Fibroblast of the aortic adventitia (primary cell): ENCODE measurements at regions not wholly inside any gene's neighbourhood (a gene's known extent, or its start where the extent isn't known, plus 50 kb on each side); places are given as distances from the start of the nearest gene placed in this dataset.
"Not testable (repeated sequence)": the region's sequence is repeated elsewhere in the genome, so short reads cannot be mapped to it uniquely, and the experiment has no call there.

Experiments used
- DNase-seq: peaks from one replicate; pipeline ENCODE4 v3.0.0-alpha.2; 2010; ENCODE audit warnings: low read depth
- H3K4me3 ChIP-seq: 2 replicates; pipeline ENCODE4 v1.5.1; 2011; ENCODE audit warnings: low read depth, mild to moderate bottlenecking, control low read depth, low read length, moderate library complexity
- CTCF ChIP-seq: IDR thresholded peaks from 2 replicates; pipeline ENCODE4 v1.5.1; 2011; ENCODE audit warnings: mild to moderate bottlenecking, low read length, control low read depth, inconsistent platforms; ENCODE audit not compliant: insufficient read depth

- no peak for TF ChIP-seq CTCF
- no peak overlapping the region for H3K4me3 ChIP-seq
- DNase-seq: no peak
Observed at GRCh38 chr12:31797230-31797872, 68.5 kb upstream of the AMN1 start.

DNA sequence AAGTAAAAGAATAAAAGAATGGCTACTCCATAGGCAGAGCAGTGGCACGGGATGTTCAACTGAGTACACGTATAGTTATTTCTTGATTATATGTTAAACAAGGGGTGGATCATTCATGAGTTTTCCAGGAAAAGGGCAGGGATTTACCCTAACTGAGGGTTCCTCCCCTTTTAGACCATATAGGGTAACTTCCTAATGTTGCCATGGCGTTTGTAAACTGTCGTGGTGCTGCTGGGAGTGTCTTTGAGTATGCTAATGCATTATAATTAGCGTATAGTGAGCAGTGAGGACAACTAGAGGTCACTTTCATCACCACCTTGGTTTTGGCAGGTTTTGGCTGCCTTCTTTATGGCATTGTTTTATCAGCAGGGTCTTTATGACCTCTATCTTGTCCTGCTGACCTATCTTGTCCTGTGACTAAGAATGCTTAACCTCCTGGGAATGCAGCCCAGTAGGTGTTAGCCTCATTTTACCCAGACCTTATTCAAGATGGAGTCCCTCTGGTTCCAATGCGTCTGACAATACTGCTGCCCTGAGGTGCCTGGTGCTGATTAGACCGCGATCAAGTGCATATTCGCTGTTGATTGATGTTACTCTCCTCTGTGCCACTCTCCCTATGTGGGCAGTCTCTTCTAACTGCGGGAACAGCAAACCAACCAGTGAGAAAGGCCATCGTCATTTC lies 67.6 kb upstream of the AMN1 start:
- no peak for TF ChIP-seq CTCF
- no peak overlapping the region for H3K4me3 ChIP-seq
- DNase-seq: no peak

DNA sequence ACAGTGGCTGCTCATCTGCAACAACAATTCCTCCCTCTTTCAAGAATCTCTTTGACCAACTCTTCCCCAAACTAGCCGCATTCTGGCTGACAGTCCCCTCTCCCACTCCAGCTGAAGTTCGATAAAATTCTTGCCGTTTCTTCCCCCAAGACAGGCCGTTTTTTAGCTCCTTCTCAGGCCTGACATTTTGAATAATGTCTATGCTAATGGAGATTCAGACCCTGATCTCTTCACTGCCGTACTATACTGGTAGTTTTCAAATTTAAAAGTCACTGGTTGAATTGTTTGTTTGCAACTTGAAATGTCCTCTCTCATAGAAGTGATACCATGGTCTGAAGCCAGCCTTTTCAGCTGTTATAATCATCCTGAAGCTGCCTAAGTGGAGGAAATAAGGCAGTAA lies 65.9 kb upstream of the AMN1 start:
- H3K4me3 ChIP-seq: no peak overlapping the region
- no peak for TF ChIP-seq CTCF
- DNase-seq: no peak

GRCh38 chr12:31791265-31791664 lies 62.4 kb upstream of the AMN1 start:
- H3K4me3 ChIP-seq, DNase-seq: not testable (repeated sequence)

DNA sequence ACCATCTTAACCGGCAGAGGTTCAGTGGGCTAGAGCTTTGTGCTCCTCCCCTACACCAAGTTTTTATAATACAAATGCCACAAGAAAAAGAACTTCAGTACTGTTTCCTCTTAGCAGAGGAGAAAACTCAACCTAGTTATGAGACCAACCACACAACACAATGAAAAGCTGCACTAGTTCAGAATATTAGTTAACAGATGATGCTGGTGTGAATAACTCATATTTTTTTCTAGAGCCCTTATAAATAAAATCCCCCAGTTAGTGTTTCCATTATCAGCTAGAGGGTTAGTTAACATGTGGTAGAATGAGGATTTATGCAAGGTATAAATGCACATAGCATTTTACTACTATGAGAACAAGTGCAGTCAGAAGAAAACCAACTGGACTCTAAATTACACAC lies 61.9 kb upstream of the AMN1 start:
- no peak overlapping the region for H3K4me3 ChIP-seq
- TF ChIP-seq CTCF: no peak
- DNase-seq: no peak

- H3K4me3 ChIP-seq: no peak overlapping the region
- no peak for DNase-seq
- TF ChIP-seq CTCF: no peak
Observed at GRCh38 chr12:31785318-31785717, 56.5 kb upstream of the AMN1 start.

DNA sequence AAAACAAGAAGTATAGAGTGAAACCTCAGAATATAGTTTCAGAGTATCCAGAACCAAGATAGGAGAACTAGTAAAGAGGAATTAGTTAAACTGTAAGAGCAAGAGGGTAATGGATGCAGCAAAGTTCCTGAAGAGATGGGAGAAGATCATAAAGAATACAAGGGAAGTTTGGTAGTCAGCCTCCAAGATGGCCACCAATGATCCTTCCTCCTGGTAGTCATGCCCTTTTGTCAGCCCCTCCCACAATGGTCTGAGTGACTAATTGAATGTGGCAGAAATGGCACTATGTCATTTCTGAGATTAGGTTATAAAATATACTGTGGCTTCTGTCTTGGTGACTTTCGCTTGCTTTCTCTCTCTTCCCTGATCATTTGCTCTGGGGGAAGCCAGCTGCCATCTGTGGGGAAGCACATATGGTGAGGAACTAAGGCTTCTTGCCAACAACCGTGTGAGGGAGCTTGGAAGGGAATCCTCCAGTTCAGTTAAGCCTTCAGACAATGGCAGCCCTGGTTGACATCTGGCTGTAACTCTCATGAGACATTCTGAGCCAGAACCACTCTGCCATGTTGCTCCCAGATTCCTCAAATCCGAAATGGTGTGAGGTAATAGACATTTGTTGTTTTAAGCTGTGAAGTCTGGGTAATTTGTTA lies 55.3 kb upstream of the AMN1 start:
- DNase-seq: no peak
- TF ChIP-seq CTCF: no peak
- H3K4me3 ChIP-seq: no peak overlapping the region
